Trophoblast cell (in vitro differentiated cells and primary cell): ENCODE measurements at regions not wholly inside any gene's neighbourhood (a gene's known extent, or its start where the extent isn't known, plus 50 kb on each side); places are given as distances from the start of the nearest gene placed in this dataset.

ENCODE experiments used
- DNase-seq, 2 donors: peaks; one replicate each; pipeline ENCODE4 v3.0.0-alpha.2; 2016
- H2AFZ ChIP-seq: 2 replicates; pipeline ENCODE4 v1.6.1; 2013; ENCODE audit warnings: low read length, moderate library complexity, mild to moderate bottlenecking; ENCODE audit not compliant: insufficient read depth, poor library complexity
- H2AK5ac ChIP-seq: 2 replicates; pipeline ENCODE4 v1.6.1; 2013; ENCODE audit warnings: mild to moderate bottlenecking, low read length
- H2BK120ac ChIP-seq: 2 replicates; pipeline ENCODE4 v1.6.1; 2013; ENCODE audit warnings: low read length, mild to moderate bottlenecking, moderate library complexity; ENCODE audit not compliant: insufficient read depth, poor library complexity
- H2BK12ac ChIP-seq: 2 replicates; pipeline ENCODE4 v1.6.1; 2013; ENCODE audit warnings: mild to moderate bottlenecking, low read length, moderate library complexity
- H2BK5ac ChIP-seq: 2 replicates; pipeline ENCODE4 v1.6.1; 2013; ENCODE audit warnings: low read length, low read depth, moderate library complexity, mild to moderate bottlenecking; ENCODE audit not compliant: poor library complexity
- H3K14ac ChIP-seq: 2 replicates; pipeline ENCODE4 v1.6.1; 2013; ENCODE audit warnings: mild to moderate bottlenecking, low read length
- H3K18ac ChIP-seq: 2 replicates; pipeline ENCODE4 v1.6.1; 2013; ENCODE audit warnings: mild to moderate bottlenecking, low read length
- H3K23ac ChIP-seq: 2 replicates; pipeline ENCODE4 v1.6.1; 2013; ENCODE audit warnings: low read length
- H3K27ac ChIP-seq: 2 replicates; pipeline ENCODE4 v1.5.1; 2013; ENCODE audit warnings: low read depth, mild to moderate bottlenecking, inconsistent platforms, low read length, moderate library complexity
- H3K27me3 ChIP-seq: 2 replicates; pipeline ENCODE4 v1.6.1; 2013; ENCODE audit warnings: inconsistent platforms, mild to moderate bottlenecking, low read length, moderate library complexity; ENCODE audit not compliant: insufficient read depth
- H3K36me3 ChIP-seq, 2 experiments: 1 replicate in 1 of 2; 2 replicates in 1 of 2; pipeline ENCODE4 v1.6.1; 2013; ENCODE audit warnings: low read length in 2 of 2, mild to moderate bottlenecking in 2 of 2, moderate library complexity in 1 of 2; ENCODE audit not compliant: insufficient read depth in 2 of 2, control insufficient read depth in 1 of 2
- H3K4ac ChIP-seq: 2 replicates; pipeline ENCODE4 v1.6.1; 2013; ENCODE audit warnings: low read depth, mild to moderate bottlenecking, low read length, moderate library complexity
- H3K4me1 ChIP-seq, 2 experiments: 1 replicate in 1 of 2; 2 replicates in 1 of 2; pipeline ENCODE4 v1.6.1; 2013; ENCODE audit warnings: low read length in 2 of 2, mild to moderate bottlenecking in 2 of 2, moderate library complexity in 1 of 2; ENCODE audit not compliant: insufficient read depth in 2 of 2, control insufficient read depth in 1 of 2
- H3K4me2 ChIP-seq: 2 replicates; pipeline ENCODE4 v1.6.1; 2013; ENCODE audit warnings: inconsistent platforms, mild to moderate bottlenecking, low read length, moderate library complexity
- H3K4me3 ChIP-seq: 2 replicates; pipeline ENCODE4 v1.5.1; 2013; ENCODE audit warnings: mild to moderate bottlenecking, low read depth, low read length, inconsistent platforms
- H3K79me1 ChIP-seq: one replicate; pipeline ENCODE4 v1.6.1; 2013; ENCODE audit warnings: low read length
- H3K79me2 ChIP-seq: 2 replicates; pipeline ENCODE4 v1.6.1; 2013; ENCODE audit warnings: low read length, mild to moderate bottlenecking; ENCODE audit not compliant: control insufficient read depth, insufficient read depth, poor library complexity
- H3K9ac ChIP-seq: 2 replicates; pipeline ENCODE4 v1.6.1; 2013; ENCODE audit warnings: mild to moderate bottlenecking, low read length
- H3K9me3 ChIP-seq: 2 replicates; pipeline ENCODE4 v1.6.1; 2013; ENCODE audit warnings: low read depth, mild to moderate bottlenecking, control low read depth, inconsistent platforms, low read length; ENCODE audit not compliant: insufficient read depth
- H4K12ac ChIP-seq: 2 replicates; pipeline ENCODE4 v1.6.1; 2013; ENCODE audit warnings: low read depth, mild to moderate bottlenecking, low read length, moderate library complexity
- H4K8ac ChIP-seq: 2 replicates; pipeline ENCODE4 v1.6.1; 2013; ENCODE audit warnings: low read depth, mild to moderate bottlenecking, low read length, moderate library complexity
- H4K91ac ChIP-seq: one replicate; pipeline ENCODE4 v1.6.1; 2013; ENCODE audit warnings: low read depth, mild to moderate bottlenecking, low read length, moderate library complexity
- WGBS: extraction: QIAGEN DNeasy Blood & Tissue Kit; methylation state at CpG from one replicate; pipeline ENCODE4 v1.1.7; 2013; ENCODE audit warnings: missing lambda C conversion rate; ENCODE audit not compliant: insufficient read length, insufficient coverage; ENCODE audit errors: extremely low coverage; 5-methylcytosine and 5-hydroxymethylcytosine counted together

- H4K91ac ChIP-seq = no peak overlapping the region
- no peak overlapping the region for H2BK12ac ChIP-seq
- no peak overlapping the region for H3K18ac ChIP-seq
Observed at GRCh38 chr13:80273718-80274117, 67.2 kb downstream of the SPRY2 start.

GRCh38 chr13:80265348-80265747, 75.6 kb downstream of the SPRY2 start:
- Histone ChIP-seq H2BK12ac (no peak overlapping the region), H4K8ac (no peak overlapping the region), H3K79me2 (no peaks in the 10 kb centered on the region), H2AFZ (no peak overlapping the region), H3K4me1 (peaks cover 0 to 3% of the 10 kb centered on the region in 2 experiments), H3K23ac (no peak overlapping the region), H2BK5ac (no peak overlapping the region), H3K27ac (no peak overlapping the region), H3K18ac (no peak overlapping the region), H2BK120ac (no peak overlapping the region), H4K91ac (no peak overlapping the region), H3K27me3 (no peaks in the 10 kb centered on the region), H3K79me1 (no peaks in the 10 kb centered on the region), H2AK5ac (no peak overlapping the region), H3K9me3 (no peaks in the 10 kb centered on the region), H3K4me2 (no peak overlapping the region), H3K14ac (no peak overlapping the region), H3K4me3 (no peak overlapping the region), H4K12ac (no peak overlapping the region), H3K4ac (no peak overlapping the region), H3K9ac (no peak overlapping the region), H3K36me3 (no peaks in the 10 kb centered on the region)
- no CpG with 5 or more reads among the region's 1 CpG for WGBS
- no peak for DNase-seq

More at GRCh38 chr13:80273718-80274117, 67.2 kb downstream of the SPRY2 start:
- no peak overlapping the region for H3K4me3 ChIP-seq
- no peak overlapping the region for H2BK5ac ChIP-seq
- H2BK120ac ChIP-seq = no peak overlapping the region
- H2AK5ac ChIP-seq = no peak overlapping the region
- no peak overlapping the region for H3K4ac ChIP-seq
- H3K36me3 ChIP-seq = no peaks in the 10 kb centered on the region
- H3K23ac ChIP-seq = no peak overlapping the region
- H3K14ac ChIP-seq = no peak overlapping the region
- H3K4me2 ChIP-seq = no peak overlapping the region
- no peak overlapping the region for H4K8ac ChIP-seq
- no peak overlapping the region for H2AFZ ChIP-seq
- no peaks in the 10 kb centered on the region for H3K79me1 ChIP-seq
- no peak for DNase-seq
- H3K79me2 ChIP-seq = no peaks in the 10 kb centered on the region
- no peak overlapping the region for H3K27ac ChIP-seq
- H3K4me1 ChIP-seq = peaks cover 0 to 2% of the 10 kb centered on the region in 2 experiments
- no peak overlapping the region for H3K9ac ChIP-seq
- whole genome bisulfite sequencing = no CpG with 5 or more reads among the region's 3 CpGs
- no peaks in the 10 kb centered on the region for H3K27me3 ChIP-seq
- no peaks in the 10 kb centered on the region for H3K9me3 ChIP-seq
- no peak overlapping the region for H4K12ac ChIP-seq

GRCh38 chr13:80263745-80264513, 77.0 kb downstream of the SPRY2 start:
- WGBS = no CpG with 5 or more reads among the region's 5 CpGs
- H3K36me3 ChIP-seq = no peaks in the 10 kb centered on the region
- H4K12ac ChIP-seq = no peak overlapping the region
- H3K4ac ChIP-seq = no peak overlapping the region
- H4K91ac ChIP-seq = no peak overlapping the region
- H2BK120ac ChIP-seq = no peak overlapping the region
- no peaks in the 10 kb centered on the region for H3K79me2 ChIP-seq
- H4K8ac ChIP-seq = no peak overlapping the region
- H2BK12ac ChIP-seq = no peak overlapping the region
- no peak overlapping the region for H2BK5ac ChIP-seq
- H3K27ac ChIP-seq = no peak overlapping the region
- H3K9ac ChIP-seq = no peak overlapping the region
- H3K4me2 ChIP-seq = no peak overlapping the region
- no peaks in the 10 kb centered on the region for H3K79me1 ChIP-seq
- peaks cover 0 to 3% of the 10 kb centered on the region in 2 experiments for H3K4me1 ChIP-seq
- H2AK5ac ChIP-seq = no peak overlapping the region
- H3K4me3 ChIP-seq = no peak overlapping the region
- H3K27me3 ChIP-seq = no peaks in the 10 kb centered on the region
- DNase-seq = no peak
- H2AFZ ChIP-seq = no peak overlapping the region
- no peak overlapping the region for H3K23ac ChIP-seq
- no peak overlapping the region for H3K18ac ChIP-seq
- H3K14ac ChIP-seq = no peak overlapping the region
- H3K9me3 ChIP-seq = no peaks in the 10 kb centered on the region

- Histone ChIP-seq H3K4me3 (no peak overlapping the region), H3K18ac (no peak overlapping the region), H3K4ac (no peak overlapping the region), H2BK120ac (no peak overlapping the region), H3K9ac (no peak overlapping the region), H4K8ac (no peak overlapping the region), H3K36me3 (no peaks in the 10 kb centered on the region), H2BK5ac (no peak overlapping the region), H3K23ac (no peak overlapping the region), H4K12ac (no peak overlapping the region), H3K4me2 (no peak overlapping the region), H2AK5ac (no peak overlapping the region), H3K79me2 (no peaks in the 10 kb centered on the region), H2BK12ac (no peak overlapping the region), H3K14ac (no peak overlapping the region), H3K79me1 (no peaks in the 10 kb centered on the region), H3K9me3 (no peaks in the 10 kb centered on the region), H4K91ac (no peak overlapping the region), H3K27me3 (no peaks in the 10 kb centered on the region), H3K4me1 (peaks cover 0 to 3% of the 10 kb centered on the region in 2 experiments), H2AFZ (no peak overlapping the region), H3K27ac (no peak overlapping the region)
- no peak for DNase-seq
- WGBS = no CpG with 5 or more reads among the region's 5 CpGs
Observed at GRCh38 chr13:80262051-80262695, 78.8 kb downstream of the SPRY2 start.
